ENCODE measurements at regions not wholly inside any gene's neighbourhood (a gene's known extent, or its start where the extent isn't known, plus 50 kb on each side); places are given as distances from the start of the nearest gene placed in this dataset.

DNA sequence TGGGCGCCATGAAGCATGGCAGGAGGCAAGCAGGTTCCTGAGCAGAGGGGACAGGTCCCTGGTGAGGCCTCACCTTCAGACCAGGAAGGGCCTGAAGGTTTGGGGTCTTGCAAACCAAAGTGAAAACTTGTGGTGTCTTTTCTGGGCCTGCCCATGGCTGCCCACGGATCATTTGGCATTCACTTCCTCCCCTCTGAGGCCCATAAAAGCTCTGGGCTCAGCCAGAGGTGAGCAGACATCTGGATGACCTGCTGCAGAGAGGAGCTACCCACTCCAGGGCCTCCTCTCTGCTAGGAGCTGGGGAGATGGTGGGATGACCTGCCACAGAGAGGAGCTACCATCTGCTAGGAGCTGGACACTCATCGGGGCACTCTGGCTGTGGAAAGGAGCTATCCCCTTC lies 112.9 kb upstream of the TMEM18 start:
- no peak overlapping the region for H3K4me3 ChIP-seq
- DNase-seq (ENCODE audit: low spot score in 2 of 2): no peak
- no peaks in the 10 kb centered on the region for H3K36me3 ChIP-seq (replicated peaks)
- no peaks in the 10 kb centered on the region for H3K27me3 ChIP-seq (ENCODE audit: low read depth)
- no peaks in the 10 kb centered on the region for H3K9me3 ChIP-seq
- in situ Hi-C loops (cut with MboI; ENCODE audit: low sequenced_read_pairs): no loop called here
- H3K4me1 ChIP-seq: no peaks in the 10 kb centered on the region

DNA sequence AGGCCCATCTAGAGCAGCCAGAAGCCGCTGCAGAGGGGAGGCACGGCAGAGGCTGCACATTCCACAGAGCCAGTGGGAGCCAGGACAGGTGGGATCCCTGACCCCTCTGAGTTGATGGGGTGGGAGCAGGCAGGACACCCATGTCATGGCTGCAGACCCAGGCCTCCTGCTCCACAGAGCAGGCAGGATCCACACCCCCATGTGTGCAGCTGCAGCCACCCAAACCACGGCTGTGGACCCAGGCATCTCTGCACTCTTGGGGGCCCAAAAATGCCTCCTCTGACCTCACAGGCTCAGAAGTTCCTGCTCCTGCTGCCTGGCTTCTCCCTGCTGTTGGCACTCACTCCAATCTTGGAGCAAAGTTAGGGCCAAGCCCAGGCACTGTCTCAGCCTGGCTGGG lies 112.3 kb upstream of the TMEM18 start:
- no peaks in the 10 kb centered on the region for H3K36me3 ChIP-seq (replicated peaks)
- no peaks in the 10 kb centered on the region for H3K9me3 ChIP-seq
- in situ Hi-C loops (cut with MboI; ENCODE audit: low sequenced_read_pairs): no loop called here
- no peaks in the 10 kb centered on the region for H3K4me1 ChIP-seq
- H3K4me3 ChIP-seq: no peak overlapping the region
- DNase-seq (ENCODE audit: low spot score in 2 of 2): no peak
- H3K27me3 ChIP-seq (ENCODE audit: low read depth): no peaks in the 10 kb centered on the region

DNA sequence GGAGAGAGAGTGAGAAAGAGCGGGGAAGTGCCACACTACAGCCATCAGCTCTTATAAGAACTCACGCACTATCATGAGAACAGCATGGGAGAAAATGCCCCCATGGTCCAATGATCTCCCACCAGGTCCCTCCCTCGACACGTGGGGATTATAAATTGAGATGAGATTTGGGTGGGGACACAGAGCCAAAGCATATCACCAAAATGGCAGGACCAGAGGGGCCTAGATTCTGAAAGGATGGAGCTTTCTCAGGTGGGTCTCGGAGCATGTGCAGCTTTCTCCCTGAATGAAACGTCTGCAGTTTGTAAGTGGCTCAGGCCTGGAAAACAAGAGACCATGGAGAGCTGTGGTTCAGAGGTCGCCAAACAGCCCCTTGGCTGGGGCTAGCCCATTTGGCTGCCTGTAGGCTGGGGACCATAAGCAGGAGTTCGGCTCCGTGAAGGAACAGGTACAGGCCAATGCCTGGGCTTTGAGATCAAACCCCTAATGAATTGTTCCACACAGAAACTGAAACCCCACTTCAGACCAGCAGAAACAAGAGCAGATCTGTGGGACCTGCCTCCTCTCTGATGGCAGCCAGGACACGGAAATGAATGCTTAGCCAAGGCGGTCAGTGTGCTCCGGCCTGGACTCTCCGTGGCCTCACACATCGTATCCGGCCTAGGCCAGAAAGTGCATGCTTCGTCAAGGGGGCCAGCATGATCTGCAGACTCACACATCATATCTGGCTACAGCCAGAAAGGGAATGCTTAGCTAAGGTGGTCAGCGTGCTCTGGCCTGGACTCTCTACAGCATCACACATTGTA lies 111.2 kb upstream of the TMEM18 start:
- Histone ChIP-seq H3K4me3 (no peak overlapping the region), H3K9me3 (no peaks in the 10 kb centered on the region), H3K4me1 (no peaks in the 10 kb centered on the region), H3K27me3 (ENCODE audit: low read depth) (no peaks in the 10 kb centered on the region), H3K36me3 (replicated peaks) (no peaks in the 10 kb centered on the region)
- DNase-seq (ENCODE audit: low spot score in 2 of 2): no peak
- in situ Hi-C loops (cut with MboI; ENCODE audit: low sequenced_read_pairs): no loop called here

DNA sequence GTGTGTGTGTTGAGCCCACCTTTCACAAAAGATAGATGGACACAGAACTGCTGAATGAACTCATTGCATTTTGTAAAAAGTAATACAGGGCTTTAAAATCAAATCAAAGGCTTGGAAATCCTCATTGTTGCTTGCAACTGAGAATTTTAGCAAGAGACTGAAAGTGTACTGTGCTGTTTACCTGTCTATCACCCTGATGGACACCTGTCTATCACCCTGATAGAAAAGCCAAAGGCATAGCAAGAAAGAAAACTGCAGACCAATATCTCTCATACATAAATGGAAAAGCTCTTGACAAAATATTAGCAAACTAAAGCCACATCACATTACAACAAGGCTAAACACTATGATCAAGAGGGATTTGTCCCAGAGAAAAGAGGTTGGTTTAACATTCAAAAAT lies 107.5 kb upstream of the TMEM18 start:
- Histone ChIP-seq H3K4me1 (no peaks in the 10 kb centered on the region), H3K4me3 (no peak overlapping the region), H3K27me3 (ENCODE audit: low read depth) (no peaks in the 10 kb centered on the region), H3K36me3 (replicated peaks) (no peaks in the 10 kb centered on the region), H3K9me3 (no peaks in the 10 kb centered on the region)
- in situ Hi-C loops (cut with MboI; ENCODE audit: low sequenced_read_pairs): no loop called here
- peak in 1 of 2 experiments; percentile 24 for DNase-seq (ENCODE audit: low spot score in 2 of 2)

DNA sequence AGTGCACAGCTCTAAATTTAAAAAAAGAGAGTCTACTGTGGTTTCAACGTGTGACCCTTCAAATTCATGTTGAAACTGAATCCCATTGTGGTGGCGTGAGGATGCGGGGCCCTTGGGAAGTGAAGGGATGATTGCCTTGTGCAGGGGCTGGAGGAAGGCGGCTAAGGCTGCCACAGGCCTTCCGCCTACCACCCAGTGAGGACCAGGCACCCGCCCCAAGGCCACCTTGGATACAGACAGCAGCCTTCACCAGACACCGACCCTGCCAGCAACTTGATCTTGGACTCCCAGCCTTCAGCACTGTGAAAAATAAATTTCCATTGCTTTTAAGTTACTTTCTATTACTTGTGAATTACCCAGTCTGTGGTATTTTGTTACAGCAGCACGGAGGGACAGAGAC lies 103.4 kb upstream of the TMEM18 start:
- DNase-seq (ENCODE audit: low spot score in 2 of 2): no peak
- no peaks in the 10 kb centered on the region for H3K27me3 ChIP-seq (ENCODE audit: low read depth)
- in situ Hi-C loops (cut with MboI; ENCODE audit: low sequenced_read_pairs): no loop called here
- H3K36me3 ChIP-seq (replicated peaks): no peaks in the 10 kb centered on the region
- H3K4me3 ChIP-seq: no peak overlapping the region
- H3K9me3 ChIP-seq: no peaks in the 10 kb centered on the region
- no peaks in the 10 kb centered on the region for H3K4me1 ChIP-seq

DNA sequence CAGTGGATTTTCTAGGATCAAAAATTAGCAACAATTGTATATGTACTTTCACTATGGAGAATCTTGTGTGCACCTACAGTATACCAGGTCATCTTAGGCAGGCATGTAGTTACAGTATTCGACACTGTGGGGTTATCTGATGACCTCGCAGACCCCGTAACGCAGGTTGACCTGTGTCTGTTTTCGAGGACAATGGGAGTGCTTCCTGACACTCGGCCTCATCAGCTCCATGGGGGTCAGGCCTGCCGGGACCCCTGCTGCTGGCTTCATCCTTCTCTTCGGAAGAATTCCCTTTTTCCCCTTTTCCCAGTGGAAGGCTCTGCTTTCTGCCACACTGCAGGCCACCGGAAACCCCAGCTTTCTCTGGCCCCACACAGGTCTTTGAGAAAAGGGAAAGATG lies 102.8 kb upstream of the TMEM18 start:
- Histone ChIP-seq H3K4me3 (no peak overlapping the region), H3K4me1 (no peaks in the 10 kb centered on the region), H3K36me3 (replicated peaks) (no peaks in the 10 kb centered on the region), H3K27me3 (ENCODE audit: low read depth) (no peaks in the 10 kb centered on the region), H3K9me3 (no peaks in the 10 kb centered on the region)
- in situ Hi-C loops (cut with MboI; ENCODE audit: low sequenced_read_pairs): no loop called here
- no peak for DNase-seq (ENCODE audit: low spot score in 2 of 2)

DNA sequence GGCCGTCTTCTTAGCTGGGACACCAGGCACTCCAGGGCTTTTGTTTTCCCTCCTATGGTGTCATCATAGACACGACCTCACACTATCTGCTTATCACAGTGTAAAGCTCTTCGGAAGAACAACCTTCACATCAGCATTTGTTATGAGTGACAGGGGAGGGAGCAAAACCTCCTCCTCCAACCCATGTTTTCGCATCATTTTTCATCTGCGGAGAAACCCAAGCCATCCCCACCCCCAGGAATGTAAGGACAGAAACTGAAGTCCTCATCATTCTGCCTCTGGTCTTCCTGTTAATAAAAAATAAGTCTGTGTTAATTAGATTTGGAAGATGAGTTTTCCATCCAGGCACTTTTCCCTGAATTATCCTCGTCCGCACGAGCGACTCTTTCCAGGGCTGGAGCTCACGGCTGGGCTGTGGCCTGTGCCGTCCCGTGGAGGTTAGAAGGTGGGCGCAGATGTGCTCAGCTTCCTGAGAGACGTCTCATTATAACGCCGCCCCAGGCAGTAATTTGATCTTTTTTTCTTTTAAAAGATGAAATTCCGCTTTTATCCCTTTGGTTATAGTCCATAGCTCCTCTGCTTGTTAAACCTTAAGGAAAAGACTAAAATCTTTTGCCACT lies 101.6 kb upstream of the TMEM18 start:
- H3K36me3 ChIP-seq (replicated peaks): no peaks in the 10 kb centered on the region
- H3K4me3 ChIP-seq: no peak overlapping the region
- no peaks in the 10 kb centered on the region for H3K27me3 ChIP-seq (ENCODE audit: low read depth)
- in situ Hi-C loops (cut with MboI; ENCODE audit: low sequenced_read_pairs): no loop called here
- no peaks in the 10 kb centered on the region for H3K9me3 ChIP-seq
- H3K4me1 ChIP-seq: no peaks in the 10 kb centered on the region
- DNase-seq (ENCODE audit: low spot score in 2 of 2): no peak

DNA sequence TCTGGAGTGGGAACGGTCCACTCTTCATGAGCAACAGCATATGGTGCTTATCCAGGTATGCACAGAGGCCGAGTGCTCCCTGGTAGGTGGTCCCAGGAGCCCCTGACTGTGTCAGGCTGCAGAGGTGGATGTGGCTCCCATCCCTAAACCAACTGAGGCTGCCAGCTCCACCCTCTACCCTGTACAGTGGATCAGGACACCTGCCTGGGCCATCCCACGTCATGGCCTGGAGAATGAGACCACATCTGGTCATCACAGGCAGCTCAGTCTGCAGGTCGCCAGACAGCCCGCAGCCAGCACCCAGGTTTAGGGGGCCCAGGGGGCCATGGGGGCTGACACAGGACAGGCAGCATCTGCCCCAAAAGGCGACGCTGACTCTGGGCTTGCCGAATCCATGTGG lies 100.3 kb upstream of the TMEM18 start:
- DNase-seq (ENCODE audit: low spot score in 2 of 2): no peak
- in situ Hi-C loops (cut with MboI; ENCODE audit: low sequenced_read_pairs): no loop called here
- H3K4me3 ChIP-seq: no peak overlapping the region
- no peaks in the 10 kb centered on the region for H3K4me1 ChIP-seq
- H3K27me3 ChIP-seq (ENCODE audit: low read depth): no peaks in the 10 kb centered on the region
- no peaks in the 10 kb centered on the region for H3K9me3 ChIP-seq
- H3K36me3 ChIP-seq (replicated peaks): no peaks in the 10 kb centered on the region

DNA sequence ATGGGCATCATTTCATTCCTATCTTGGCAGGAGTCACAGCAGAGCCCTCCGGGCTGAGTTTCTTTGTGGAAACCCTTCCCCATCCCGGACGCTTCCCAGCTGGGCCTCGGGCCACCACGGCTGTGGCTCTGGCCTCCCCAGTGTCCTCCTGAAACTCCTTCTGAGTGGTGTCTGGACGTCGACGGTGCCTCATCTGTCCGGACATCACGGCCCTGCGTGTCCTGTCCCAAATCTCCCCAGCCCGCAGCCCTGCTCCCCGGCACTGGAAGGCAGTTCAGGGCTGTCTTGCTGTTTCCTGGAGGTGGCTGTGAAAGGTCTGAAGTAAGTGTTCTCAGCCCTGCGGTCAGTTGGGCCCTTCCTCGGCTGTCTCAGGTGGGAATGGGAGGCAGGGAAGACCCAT lies 99.8 kb upstream of the TMEM18 start:
- DNase-seq (ENCODE audit: low spot score in 2 of 2): no peak
- H3K4me1 ChIP-seq: no peaks in the 10 kb centered on the region
- no peaks in the 10 kb centered on the region for H3K36me3 ChIP-seq (replicated peaks)
- no peak overlapping the region for H3K4me3 ChIP-seq
- H3K27me3 ChIP-seq (ENCODE audit: low read depth): no peaks in the 10 kb centered on the region
- in situ Hi-C loops (cut with MboI; ENCODE audit: low sequenced_read_pairs): no loop called here
- no peaks in the 10 kb centered on the region for H3K9me3 ChIP-seq

DNA sequence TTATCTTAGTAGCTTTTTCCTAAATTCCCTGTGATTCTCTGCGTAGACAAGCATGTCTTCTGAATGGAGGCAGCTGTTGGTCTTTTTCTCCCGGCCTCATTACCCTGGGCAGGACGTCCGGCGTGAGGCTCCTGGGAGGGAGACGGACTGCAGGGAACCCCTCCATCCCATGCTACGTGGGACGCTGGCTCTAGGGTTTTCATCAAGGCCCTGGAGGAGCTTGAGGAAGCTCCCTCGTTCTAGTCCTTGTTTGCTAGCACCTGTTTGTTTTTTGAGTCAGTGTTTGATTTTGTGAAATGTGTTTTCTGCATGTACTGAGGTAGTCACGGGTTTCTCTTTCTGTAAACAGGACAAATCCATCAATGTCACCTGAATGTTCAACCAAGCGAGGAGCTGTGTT lies 99.3 kb upstream of the TMEM18 start:
- Histone ChIP-seq H3K36me3 (replicated peaks) (no peaks in the 10 kb centered on the region), H3K9me3 (no peaks in the 10 kb centered on the region), H3K4me1 (no peaks in the 10 kb centered on the region), H3K27me3 (ENCODE audit: low read depth) (no peaks in the 10 kb centered on the region), H3K4me3 (no peak overlapping the region)
- in situ Hi-C loops (cut with MboI; ENCODE audit: low sequenced_read_pairs): no loop called here
- DNase-seq (ENCODE audit: low spot score in 2 of 2): no peak

DNA sequence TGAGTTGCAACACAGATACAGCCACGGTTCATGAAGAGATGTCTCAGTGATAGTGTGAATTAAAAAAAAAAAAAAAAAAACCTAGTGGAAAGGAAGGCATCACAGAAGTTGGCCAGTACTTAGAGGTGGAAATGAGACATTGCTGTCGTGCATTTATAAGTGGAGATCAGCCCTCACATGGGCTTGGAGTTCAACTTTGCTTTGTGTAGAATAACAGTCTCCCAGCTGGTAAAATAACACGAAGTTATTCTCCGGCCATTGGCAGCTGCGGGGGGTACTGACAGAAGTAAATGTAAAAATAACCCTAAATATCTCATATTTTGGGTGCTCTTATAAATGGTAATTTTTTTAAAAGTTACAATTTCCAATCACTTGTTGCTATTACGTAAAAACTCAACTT lies 98.8 kb upstream of the TMEM18 start:
- Histone ChIP-seq H3K27me3 (ENCODE audit: low read depth) (no peaks in the 10 kb centered on the region), H3K36me3 (replicated peaks) (no peaks in the 10 kb centered on the region)
- in situ Hi-C loops (cut with MboI; ENCODE audit: low sequenced_read_pairs): no loop called here

DNA sequence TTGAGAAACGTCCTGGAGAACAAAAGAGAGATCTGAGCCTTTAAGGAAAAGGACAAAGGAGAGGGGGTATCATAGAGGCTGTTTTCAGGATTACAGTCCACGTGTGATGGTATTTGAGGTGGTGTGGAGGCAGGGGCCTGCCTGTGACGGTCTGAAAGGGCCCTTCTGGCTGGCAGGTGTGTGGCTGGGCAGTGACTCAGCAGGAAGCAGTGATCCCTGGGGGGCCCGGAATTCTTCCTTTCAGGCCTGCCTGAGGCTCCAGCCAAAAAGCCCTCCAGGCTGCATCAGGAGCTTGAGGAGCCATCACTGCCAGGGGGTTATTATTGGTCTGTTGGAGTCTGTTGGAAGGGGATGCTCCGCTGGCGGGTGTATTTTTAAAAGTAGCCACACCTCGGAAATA lies 97.2 kb upstream of the TMEM18 start:
- Histone ChIP-seq H3K27me3 (ENCODE audit: low read depth) (no peaks in the 10 kb centered on the region), H3K4me1 (no peaks in the 10 kb centered on the region)
- in situ Hi-C loops (cut with MboI; ENCODE audit: low sequenced_read_pairs): no loop called here

More for the DNA sequence above, 98.8 kb upstream of the TMEM18 start:
- no peaks in the 10 kb centered on the region for H3K9me3 ChIP-seq
- H3K4me1 ChIP-seq: no peaks in the 10 kb centered on the region
- no peak for DNase-seq (ENCODE audit: low spot score in 2 of 2)
- H3K4me3 ChIP-seq: no peak overlapping the region

DNA sequence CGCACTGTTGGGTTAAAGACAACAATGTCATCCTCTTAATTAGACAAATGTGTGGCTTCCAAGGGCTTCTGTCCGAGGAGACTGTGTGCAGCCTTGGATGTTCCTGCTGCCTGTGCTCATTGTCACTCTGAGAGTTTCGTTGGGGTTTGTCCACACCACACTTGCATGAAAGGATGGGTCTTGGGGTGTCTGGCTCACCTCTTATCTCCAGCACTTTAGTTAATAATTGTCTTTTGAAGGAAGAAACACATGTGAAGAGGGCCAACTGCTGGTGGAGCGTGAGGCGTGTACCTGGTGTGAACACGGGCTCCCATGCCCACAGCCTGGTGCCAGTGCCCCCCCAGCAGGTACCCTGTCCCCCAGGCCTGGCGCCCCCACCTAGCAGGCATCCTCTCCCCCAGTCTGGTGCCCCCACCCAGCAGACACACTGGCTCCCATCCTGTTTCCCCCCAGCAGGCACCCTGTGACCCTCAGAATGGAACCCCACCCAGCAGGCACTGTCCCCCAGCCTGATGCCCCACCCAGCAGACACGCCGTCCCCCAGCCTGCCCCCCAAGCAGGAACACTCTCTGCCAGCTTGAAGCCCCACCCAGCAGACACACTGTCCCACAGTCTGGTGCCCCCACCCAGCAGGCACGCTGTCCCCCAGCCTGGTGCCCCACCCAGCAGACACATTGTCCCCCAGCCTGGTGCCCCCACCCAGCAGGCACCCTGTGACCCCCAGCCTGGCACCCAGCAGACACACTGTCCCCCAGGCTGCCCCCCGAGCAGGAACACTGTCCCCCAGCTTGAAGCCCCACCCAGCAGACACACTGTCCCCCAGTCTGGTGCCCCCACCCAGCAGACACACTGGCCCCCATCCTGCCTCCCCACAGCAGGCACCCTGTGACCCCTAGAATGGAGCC lies 96.3 kb upstream of the TMEM18 start:
- Histone ChIP-seq H3K4me3 (no peak overlapping the region), H3K36me3 (replicated peaks) (no peaks in the 10 kb centered on the region), H3K9me3 (no peaks in the 10 kb centered on the region), H3K4me1 (no peaks in the 10 kb centered on the region), H3K27me3 (ENCODE audit: low read depth) (no peaks in the 10 kb centered on the region)
- DNase-seq (ENCODE audit: low spot score in 2 of 2): no peak
- in situ Hi-C loops (cut with MboI; ENCODE audit: low sequenced_read_pairs): no loop called here

More for the DNA sequence above, 97.2 kb upstream of the TMEM18 start:
- Histone ChIP-seq H3K4me3 (no peak overlapping the region), H3K9me3 (no peaks in the 10 kb centered on the region), H3K36me3 (replicated peaks) (no peaks in the 10 kb centered on the region)
- no peak for DNase-seq (ENCODE audit: low spot score in 2 of 2)

DNA sequence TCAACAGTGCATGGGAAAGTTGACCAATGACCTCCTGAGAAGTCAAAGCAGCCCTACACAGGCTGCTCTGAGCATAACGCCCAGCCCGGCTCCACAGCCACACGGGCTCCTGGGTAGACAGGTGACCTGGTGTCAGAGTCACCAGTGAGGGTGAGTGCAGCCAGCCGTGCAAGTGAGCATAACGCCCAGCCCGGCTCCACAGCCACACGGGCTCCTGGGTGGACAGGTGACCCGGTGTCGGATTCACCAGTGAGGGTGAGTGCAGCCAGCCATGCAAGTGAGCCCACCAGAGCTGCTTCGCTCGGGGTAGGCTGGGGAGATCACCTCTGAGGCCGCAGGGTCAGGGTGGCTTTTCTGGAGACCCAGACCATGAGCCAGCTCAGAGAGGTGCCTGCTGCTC lies 94.3 kb upstream of the TMEM18 start:
- H3K4me3 ChIP-seq: no peak overlapping the region
- H3K36me3 ChIP-seq (replicated peaks): no peaks in the 10 kb centered on the region
- DNase-seq (ENCODE audit: low spot score in 2 of 2): no peak
- in situ Hi-C loops (cut with MboI; ENCODE audit: low sequenced_read_pairs): no loop called here
- H3K4me1 ChIP-seq: no peaks in the 10 kb centered on the region
- no peaks in the 10 kb centered on the region for H3K9me3 ChIP-seq
- no peaks in the 10 kb centered on the region for H3K27me3 ChIP-seq (ENCODE audit: low read depth)

Measured in HAP-1 (cell line).